SK-N-SH (cell line): ENCODE measurements at regions not wholly inside any gene's neighbourhood (a gene's known extent, or its start where the extent isn't known, plus 50 kb on each side); places are given as distances from the start of the nearest gene placed in this dataset.

Source experiments
- NFIC ChIP-seq: IDR thresholded peaks from 2 replicates; pipeline ENCODE4 v1.4.0; 2012; ENCODE audit warnings: borderline replicate concordance
- TEAD4 ChIP-seq: IDR thresholded peaks from 2 replicates; pipeline ENCODE4 v1.4.0; 2012; ENCODE audit warnings: mild to moderate bottlenecking, borderline replicate concordance; ENCODE audit not compliant: insufficient read depth

- no peak for TF ChIP-seq NFIC
- no peak for TF ChIP-seq TEAD4
Observed at GRCh38 chr5:165370233-165370632, 1864.8 kb downstream of the MAT2B start.
